Astrocyte of the spinal cord (primary cell): ENCODE measurements at regions not wholly inside any gene's neighbourhood (a gene's known extent, or its start where the extent isn't known, plus 50 kb on each side); places are given as distances from the start of the nearest gene placed in this dataset.

Experiments used
- DNase-seq: peaks from one replicate; pipeline ENCODE4 v3.0.0; 2011; ENCODE audit warnings: low read depth, low spot score
- H3K4me3 ChIP-seq: 2 replicates; pipeline ENCODE4 v1.5.1; 2011; ENCODE audit warnings: low read depth, mild to moderate bottlenecking, low read length, moderate library complexity
- CTCF ChIP-seq: IDR thresholded peaks from 2 replicates; pipeline ENCODE4 v1.5.1; 2012; ENCODE audit warnings: low read depth, mild to moderate bottlenecking, low read length, inconsistent platforms
- in situ Hi-C: cut with HindIII; loops from 2 replicates; pipeline ENCODE4 v1.10.0; 2017; ENCODE audit warnings: low sequenced_read_pairs

- in situ Hi-C loops: no loop called here
- no peak for DNase-seq
- no peak for TF ChIP-seq CTCF
- no peak overlapping the region for H3K4me3 ChIP-seq
Measured at GRCh38 chr10:1858547-1858946, 121.2 kb upstream of the ADARB2 start.

- H3K4me3 ChIP-seq: no peak overlapping the region
- no peak for TF ChIP-seq CTCF
- in situ Hi-C loops: no loop called here
- DNase-seq: no peak
Measured at GRCh38 chr10:1858048-1858447, 120.7 kb upstream of the ADARB2 start.

GRCh38 chr10:1855911-1856310 lies 118.6 kb upstream of the ADARB2 start:
- DNase-seq: no peak
- no peak for TF ChIP-seq CTCF
- H3K4me3 ChIP-seq: no peak overlapping the region
- in situ Hi-C loops: no loop called here

GRCh38 chr10:1854271-1854670 lies 116.9 kb upstream of the ADARB2 start:
- no peak for DNase-seq
- H3K4me3 ChIP-seq: no peak overlapping the region
- in situ Hi-C loops: no loop called here
- no peak for TF ChIP-seq CTCF

GRCh38 chr10:1853801-1854200 lies 116.5 kb upstream of the ADARB2 start:
- no peak overlapping the region for H3K4me3 ChIP-seq
- in situ Hi-C loops: no loop called here
- DNase-seq: no peak
- no peak for TF ChIP-seq CTCF

- in situ Hi-C loops: no loop called here
- no peak overlapping the region for H3K4me3 ChIP-seq
- no peak for TF ChIP-seq CTCF
- DNase-seq: no peak
Measured at GRCh38 chr10:1852841-1853240, 115.5 kb upstream of the ADARB2 start.

GRCh38 chr10:1851762-1852161 lies 114.4 kb upstream of the ADARB2 start:
- no peak for TF ChIP-seq CTCF
- DNase-seq: no peak
- H3K4me3 ChIP-seq: no peak overlapping the region
- in situ Hi-C loops: no loop called here
